Endothelial cell of umbilical vein (primary cell): ENCODE measurements at regions not wholly inside any gene's neighbourhood (a gene's known extent, or its start where the extent isn't known, plus 50 kb on each side); places are given as distances from the start of the nearest gene placed in this dataset.

ENCODE experiments used
- BruUV-seq: library from RNA; stranded (reverse); fragments of 400-500 nt; replicated peaks from 2 replicates; lab custom pipeline; 2021; lab: Mats Ljungman, UMichigan
- CTCF ChIA-PET: fragments of 300-600, 350-600 bp; sonication (Branson Sonifier 250); formaldehyde crosslinking; loops from one replicate; lab custom pipeline; 2021; ENCODE audit warnings: antibody characterized with exemption, inconsistent platforms; lab: Charles Lee
- POLR2A ChIA-PET: fragments of 300-600, 350-600 bp; sonication (Branson Sonifier 250); formaldehyde crosslinking; loops from one replicate; lab custom pipeline; 2021; ENCODE audit warnings: antibody characterized with exemption, inconsistent platforms; lab: Charles Lee
- DNase-seq: peaks from one replicate; pipeline ENCODE4 v3.0.0-alpha.2; 2011; ENCODE audit warnings: low read depth, low spot score
- FAIRE-seq: peaks from 2 replicates; lab custom pipeline; 2011; peaks lifted over from hg19 to GRCh38; lab: Jason Lieb, UNC
- H2AFZ ChIP-seq: 2 replicates; pipeline ENCODE4 v1.6.0; 2012; ENCODE audit warnings: low read depth, low read length, control low read depth, inconsistent platforms
- H3K27ac ChIP-seq: 2 replicates; pipeline ENCODE4 v1.5.1; 2011; ENCODE audit warnings: low read depth, mild to moderate bottlenecking, control low read depth, low read length, moderate library complexity; ENCODE audit not compliant: insufficient read depth
- H3K27me3 ChIP-seq, 2 experiments: 2 replicates each; pipeline versions ENCODE4 v1.6.0 to v1.6.1; 2011; ENCODE audit warnings: low read length in 2 of 2, mixed read lengths in 1 of 2; ENCODE audit not compliant: control insufficient read depth in 2 of 2, insufficient read depth in 2 of 2
- H3K36me3 ChIP-seq, 2 experiments: 2 replicates in 1 of 2; 3 replicates in 1 of 2; pipeline ENCODE4 v1.5.1; 2011; ENCODE audit warnings: low read length in 2 of 2, mild to moderate bottlenecking in 1 of 2, moderate library complexity in 1 of 2; ENCODE audit not compliant: control insufficient read depth in 2 of 2, insufficient read depth in 2 of 2; ENCODE audit errors: extremely low read depth in 1 of 2
- H3K4me1 ChIP-seq: 3 replicates; pipeline ENCODE4 v1.5.1; 2011; ENCODE audit warnings: mild to moderate bottlenecking, low read length; ENCODE audit not compliant: control insufficient read depth, insufficient read depth; ENCODE audit errors: extremely low read depth
- H3K4me2 ChIP-seq: 2 replicates; pipeline ENCODE4 v1.6.1; 2011; ENCODE audit warnings: low read length, control low read depth, mixed read lengths; ENCODE audit not compliant: insufficient read depth
- H3K4me3 ChIP-seq, 3 experiments: fragments of 200-600 bp in 1 of 3; sonication (generic), shearing (Covaris generic) in 1 of 3; replicated peaks in 1 of 3; 2 replicates each; pipeline ENCODE4 v1.5.1; 2011 to 2016; ENCODE audit warnings: control low read depth in 3 of 3, low read length in 3 of 3, mild to moderate bottlenecking in 2 of 3, inconsistent platforms in 1 of 3, low read depth in 1 of 3, moderate library complexity in 1 of 3; ENCODE audit not compliant: insufficient read depth in 1 of 3
- H3K79me2 ChIP-seq: 2 replicates; pipeline ENCODE4 v1.6.0; 2012; ENCODE audit warnings: low read length, inconsistent platforms; ENCODE audit not compliant: control insufficient read depth, insufficient read depth
- H3K9ac ChIP-seq: replicated peaks from 2 replicates; pipeline ENCODE3; 2011; ENCODE audit warnings: low read length, control low read depth; ENCODE audit not compliant: insufficient read depth; ENCODE audit errors: extremely low read depth
- H3K9me1 ChIP-seq: replicated peaks from 3 replicates; pipeline ENCODE4 v1.6.0; 2011; ENCODE audit warnings: mild to moderate bottlenecking, low read length; ENCODE audit not compliant: control insufficient read depth, insufficient read depth; ENCODE audit errors: extremely low read depth
- H3K9me3 ChIP-seq: replicated peaks from 2 replicates; pipeline ENCODE4 v1.5.1; 2012; ENCODE audit warnings: low read length, inconsistent platforms; ENCODE audit not compliant: control insufficient read depth, insufficient read depth
- H4K20me1 ChIP-seq: replicated peaks from 2 replicates; pipeline ENCODE3; 2011; ENCODE audit warnings: mild to moderate bottlenecking, low read length; ENCODE audit not compliant: control insufficient read depth, insufficient read depth; ENCODE audit errors: extremely low read depth
- CTCF ChIP-seq, 2 donors: IDR thresholded peaks; 1 replicate in 1 of 2; 2 replicates in 1 of 2; pipeline ENCODE4 v1.5.1; 2011; ENCODE audit warnings: low read length in 2 of 2, mild to moderate bottlenecking in 2 of 2, moderate library complexity in 2 of 2, control low read depth in 1 of 2, inconsistent platforms in 1 of 2, low read depth in 1 of 2; ENCODE audit not compliant: insufficient read depth in 1 of 2; ENCODE audit errors: extremely low read depth in 1 of 2
- EZH2 ChIP-seq: IDR thresholded peaks from 2 replicates; pipeline ENCODE4 v1.6.1; 2012; ENCODE audit warnings: borderline replicate concordance, low read depth, mild to moderate bottlenecking, moderate library complexity, low read length, inconsistent platforms; ENCODE audit not compliant: severe bottlenecking
- FOS ChIP-seq: IDR thresholded peaks from 2 replicates; pipeline ENCODE4 v1.6.1; 2011; ENCODE audit warnings: mild to moderate bottlenecking, low read length, moderate library complexity, borderline replicate concordance; ENCODE audit not compliant: insufficient read depth
- GATA2 ChIP-seq: IDR thresholded peaks from 2 replicates; pipeline ENCODE4 v1.7.0; 2011; ENCODE audit warnings: low read depth, mild to moderate bottlenecking, moderate library complexity, mixed read lengths, low read length; ENCODE audit not compliant: insufficient read length, insufficient read depth
- JUN ChIP-seq: IDR thresholded peaks from 2 replicates; pipeline ENCODE4 v1.6.1; 2011; ENCODE audit warnings: borderline replicate concordance, low read depth; ENCODE audit not compliant: insufficient read length, insufficient read depth
- MYC ChIP-seq: IDR thresholded peaks from one replicate; pipeline ENCODE4 v1.6.1; 2011; ENCODE audit warnings: mild to moderate bottlenecking, low read depth, low read length
- POLR2A ChIP-seq: IDR thresholded peaks from 2 replicates; pipeline ENCODE4 v1.6.1; 2012; ENCODE audit warnings: low read depth, mild to moderate bottlenecking, control low read depth, low read length
- POLR2AphosphoS5 ChIP-seq: IDR thresholded peaks from 2 replicates; pipeline ENCODE4 v1.6.1; 2012; ENCODE audit warnings: low read depth, mild to moderate bottlenecking, control low read depth, low read length, moderate library complexity; ENCODE audit not compliant: insufficient read depth
- dilution Hi-C: fragments of 300-500 bp; cut with MboI; formaldehyde crosslinking; loops from one replicate; pipeline ENCODE4 v1.15.0; 2019; ENCODE audit warnings: low sequenced_read_pairs; ENCODE audit not compliant: extremely low pct_ligation_motif_present
- intact Hi-C: fragments of 100-400 bp; cut with micrococcal nuclease; formaldehyde crosslinking; loops from one replicate; pipeline ENCODE4 v1.10.0; 2022

GRCh38 chr14:40674502-40674901, 932.2 kb upstream of the LRFN5 start:
- H3K4me2 ChIP-seq, result no peak overlapping the region
- H3K79me2 ChIP-seq, result no peaks in the 10 kb centered on the region
- no peaks in the 10 kb centered on the region for H4K20me1 ChIP-seq
- FAIRE-seq (no peak), DNase-seq (no peak)
- dilution Hi-C loops, result no loop called here
- H2AFZ ChIP-seq, result no peak overlapping the region
- intact Hi-C loops, result no loop called here
- ChIA-PET CTCF (no interaction called here), POLR2A (no interaction called here)
- no TSS peak for BruUV-seq
- no peak overlapping the region for H3K27ac ChIP-seq
- H3K4me3 ChIP-seq, result no peak overlapping the region
- H3K9ac ChIP-seq, result no peak overlapping the region
- TF ChIP-seq FOS (no peak), EZH2 (no peak), CTCF (IDR thresholded peaks at IDR 0.05; ENCODE audit: extremely low read depth in 1 of 2, insufficient read depth in 1 of 2, low read depth in 1 of 2, low read length in 2 of 2) (no peak), MYC (no peak), POLR2AphosphoS5 (no peak), GATA2 (no peak), POLR2A (no peak), JUN (no peak)
- H3K9me1 ChIP-seq, result no peaks in the 10 kb centered on the region
- no peaks in the 10 kb centered on the region for H3K4me1 ChIP-seq
- no peaks in the 10 kb centered on the region for H3K27me3 ChIP-seq
- no peaks in the 10 kb centered on the region for H3K36me3 ChIP-seq
- no peaks in the 10 kb centered on the region for H3K9me3 ChIP-seq
